Tongue (tissue), 1 donor: ENCODE measurements at regions not wholly inside any gene's neighbourhood (a gene's known extent, or its start where the extent isn't known, plus 50 kb on each side); places are given as distances from the start of the nearest gene placed in this dataset.
"Not testable (repeated sequence)": the region's sequence is repeated elsewhere in the genome, so short reads cannot be mapped to it uniquely, and the experiment has no call there.

Experiments used
- DNase-seq: peaks from one replicate; pipeline ENCODE4 v3.0.0-alpha.2; 2015

DNA sequence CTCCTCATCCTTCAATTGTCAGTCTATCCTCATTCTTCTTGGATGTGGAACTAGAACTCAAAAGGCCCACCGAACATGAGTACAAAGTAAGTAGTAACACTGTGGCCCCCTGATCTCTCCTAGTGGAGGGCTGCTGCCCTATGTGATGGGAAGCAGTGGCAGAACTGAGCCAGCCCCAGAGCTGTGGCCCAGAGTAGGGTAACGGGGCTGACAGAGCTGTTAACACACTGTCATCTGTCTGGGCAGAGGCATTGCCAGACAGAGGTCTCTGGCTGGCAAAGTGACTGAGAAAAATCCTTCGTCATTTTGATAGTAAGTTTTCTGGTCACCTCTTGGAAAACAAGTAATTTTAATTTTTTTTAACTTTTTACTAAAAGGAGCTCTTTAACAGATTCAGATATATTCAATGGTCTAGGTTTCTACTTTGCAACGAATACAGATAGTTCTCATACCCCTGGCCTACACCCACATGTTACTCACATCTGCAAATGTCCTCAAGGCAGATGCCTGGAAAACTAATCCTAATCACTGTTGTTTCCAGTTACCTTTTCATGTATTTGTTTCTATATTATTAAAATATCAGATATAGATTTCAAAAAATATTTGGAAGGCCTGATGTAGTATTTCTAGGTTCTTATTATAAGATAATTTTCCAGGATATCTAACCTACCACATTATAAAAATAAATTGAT, 588.7 kb downstream of the CPS1 start:
- no peak for DNase-seq

DNA sequence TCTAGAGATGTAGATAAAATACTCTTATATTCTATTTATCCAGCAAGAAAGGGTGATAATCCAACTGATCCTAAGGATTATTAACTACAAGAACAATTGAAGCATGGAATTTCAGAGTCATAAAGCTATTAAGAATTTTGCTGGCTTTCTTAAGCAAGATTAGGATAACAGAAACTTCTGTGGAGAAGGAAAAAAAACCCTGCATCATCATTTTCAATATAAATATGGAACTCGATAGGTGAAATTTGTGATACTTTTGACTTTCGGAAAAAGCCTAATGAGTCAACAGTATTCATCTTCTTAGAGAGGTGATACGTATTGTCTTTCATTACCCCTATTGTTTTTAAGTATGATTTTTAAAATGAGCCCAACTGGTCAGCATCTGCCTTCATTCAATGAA, 593.3 kb downstream of the CPS1 start:
- no peak for DNase-seq

DNA sequence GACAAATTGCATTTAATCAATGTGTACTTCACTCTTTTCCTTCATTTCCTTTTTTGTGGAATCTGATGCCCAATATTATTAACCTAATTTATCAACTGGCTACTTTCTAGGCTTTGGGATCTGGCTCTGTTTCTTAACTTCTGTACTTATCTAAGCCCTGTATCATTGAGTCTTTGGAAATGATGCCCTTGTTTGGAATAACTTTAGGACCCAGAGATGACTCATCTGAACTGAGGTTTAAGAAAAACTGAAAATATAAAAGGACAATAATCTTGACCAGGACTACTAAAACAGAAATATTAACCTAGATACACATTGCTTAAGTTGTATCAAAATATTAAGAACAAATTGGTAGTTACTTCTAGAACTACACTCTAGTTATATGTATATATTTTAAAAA, 600.8 kb downstream of the CPS1 start:
- DNase-seq = no peak

DNA sequence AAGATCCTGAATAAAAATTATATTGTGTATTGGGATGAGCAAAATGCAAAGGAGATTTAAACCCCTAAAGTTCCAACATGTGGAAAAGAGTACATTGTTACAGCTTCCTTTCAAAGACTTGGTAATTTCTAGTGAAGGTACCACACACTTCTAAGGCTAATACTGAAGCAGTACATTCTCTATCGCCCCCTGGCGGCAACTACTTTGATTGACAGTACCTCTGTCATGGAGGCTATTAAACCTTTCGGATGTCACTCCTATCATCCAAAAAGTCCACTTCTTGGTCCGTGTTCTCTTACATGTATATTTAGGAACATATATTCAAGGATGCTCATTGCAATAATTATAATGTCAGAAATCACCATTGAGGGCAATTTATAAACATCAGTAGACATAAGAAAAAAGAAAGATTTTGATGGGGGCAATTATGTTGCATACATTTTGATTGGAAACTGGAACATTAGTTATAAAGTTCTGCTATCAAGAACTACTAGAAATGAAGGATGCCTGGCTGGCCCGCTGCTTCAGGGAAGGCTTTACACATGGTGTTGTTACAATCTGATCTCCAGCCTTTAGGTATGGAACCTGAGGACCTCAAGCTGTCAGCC, 601.6 kb downstream of the CPS1 start:
- DNase-seq = peak; percentile 80

DNA sequence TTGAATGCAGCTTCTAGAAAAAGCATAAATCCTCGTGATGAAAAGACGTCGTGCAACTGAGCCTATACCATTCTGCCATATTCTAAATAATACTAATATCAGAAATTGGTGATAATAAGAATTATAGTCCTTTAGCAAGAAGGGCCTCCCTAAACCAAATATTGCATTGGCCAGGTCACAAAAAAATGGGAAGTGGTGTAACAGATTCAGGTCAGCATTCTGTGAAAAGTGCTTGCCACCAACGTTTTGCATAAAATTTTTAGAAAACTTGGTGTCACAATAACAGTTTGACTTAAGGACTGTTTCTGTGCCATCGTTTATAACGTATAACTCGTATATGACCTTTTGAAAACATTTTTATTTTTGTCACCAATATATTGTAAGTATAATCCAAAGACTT, 603.6 kb downstream of the CPS1 start:
- no peak for DNase-seq

DNA sequence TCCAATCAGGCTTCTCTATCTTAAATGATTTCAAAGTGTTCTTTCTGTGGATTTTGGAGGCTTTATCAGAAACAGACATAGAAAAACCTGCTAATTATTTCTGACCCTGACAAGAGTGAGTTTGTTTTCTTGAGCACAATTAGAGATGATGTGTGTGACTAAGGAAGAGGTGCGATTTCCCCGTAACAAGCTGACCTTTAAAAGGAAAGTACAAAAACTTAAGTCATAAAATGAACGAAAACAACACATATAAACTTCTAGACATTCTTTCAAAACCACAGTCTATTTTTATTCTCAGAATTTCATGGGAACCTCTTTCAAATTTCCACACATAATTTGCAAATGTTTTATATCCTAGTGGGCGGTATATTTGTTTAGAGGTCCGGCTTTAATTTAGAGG, 604.8 kb downstream of the CPS1 start:
- no peak for DNase-seq

DNA sequence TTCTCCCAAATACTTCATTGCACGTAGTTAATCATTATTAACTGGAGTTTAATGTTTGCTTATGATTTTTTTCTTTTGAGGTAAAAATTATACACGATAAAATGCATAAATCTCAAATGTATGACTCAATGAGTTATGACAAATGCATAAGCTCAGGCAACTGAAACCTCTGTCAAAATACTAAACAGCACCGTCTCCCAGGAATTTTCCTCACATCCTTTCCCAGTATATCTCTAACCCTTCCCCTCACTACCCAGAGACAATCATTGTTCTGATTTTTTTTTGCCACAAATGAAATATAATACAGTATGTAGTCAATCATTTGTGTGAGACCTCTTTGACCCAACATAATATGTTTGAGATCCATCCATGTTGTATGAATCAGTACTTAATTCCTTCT, 606.5 kb downstream of the CPS1 start:
- DNase-seq = no peak

DNA sequence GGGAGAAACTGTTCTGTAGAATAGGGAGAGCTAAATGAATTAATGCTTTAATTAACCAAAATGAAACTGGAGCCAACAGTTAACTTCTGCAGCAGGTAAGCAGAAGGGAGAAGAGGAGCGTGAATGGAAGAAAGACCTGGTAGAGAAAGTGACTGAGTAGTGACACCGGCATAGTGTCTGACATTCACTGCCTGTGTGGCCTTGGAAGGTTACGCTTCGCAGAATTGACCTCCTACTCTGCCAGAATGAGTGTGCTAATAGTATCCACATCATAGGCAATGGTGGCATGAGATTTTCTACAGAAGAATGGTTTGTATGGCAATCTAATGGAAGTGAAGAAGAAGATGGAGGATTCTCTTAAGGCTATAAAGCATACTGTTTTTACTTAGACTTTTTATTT, 614.4 kb downstream of the CPS1 start:
- DNase-seq = no peak

GRCh38 chr2:211174021-211174420, 617.6 kb downstream of the CPS1 start:
- DNase-seq = no peak

DNA sequence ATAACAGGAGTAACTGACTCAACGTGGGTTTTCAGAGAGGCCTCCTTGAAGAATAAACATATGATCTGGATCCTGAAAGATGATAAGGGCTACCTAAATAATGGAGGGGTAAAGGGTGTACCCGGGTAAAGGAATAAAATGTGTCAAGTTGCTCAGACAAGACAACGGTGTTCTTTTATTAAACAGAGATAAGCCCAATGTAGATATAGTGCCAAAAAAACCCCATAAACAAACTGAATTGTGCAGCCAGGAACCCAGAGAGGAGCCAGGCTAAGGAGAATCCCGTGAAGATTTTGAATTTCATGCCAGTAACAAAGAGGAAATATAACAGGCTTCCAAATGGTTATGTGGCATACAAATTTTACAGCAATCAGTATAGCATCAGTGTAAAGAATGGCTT, 618.2 kb downstream of the CPS1 start:
- no peak for DNase-seq

GRCh38 chr2:211175956-211176355, 619.6 kb downstream of the CPS1 start:
- DNase-seq = no peak

DNA sequence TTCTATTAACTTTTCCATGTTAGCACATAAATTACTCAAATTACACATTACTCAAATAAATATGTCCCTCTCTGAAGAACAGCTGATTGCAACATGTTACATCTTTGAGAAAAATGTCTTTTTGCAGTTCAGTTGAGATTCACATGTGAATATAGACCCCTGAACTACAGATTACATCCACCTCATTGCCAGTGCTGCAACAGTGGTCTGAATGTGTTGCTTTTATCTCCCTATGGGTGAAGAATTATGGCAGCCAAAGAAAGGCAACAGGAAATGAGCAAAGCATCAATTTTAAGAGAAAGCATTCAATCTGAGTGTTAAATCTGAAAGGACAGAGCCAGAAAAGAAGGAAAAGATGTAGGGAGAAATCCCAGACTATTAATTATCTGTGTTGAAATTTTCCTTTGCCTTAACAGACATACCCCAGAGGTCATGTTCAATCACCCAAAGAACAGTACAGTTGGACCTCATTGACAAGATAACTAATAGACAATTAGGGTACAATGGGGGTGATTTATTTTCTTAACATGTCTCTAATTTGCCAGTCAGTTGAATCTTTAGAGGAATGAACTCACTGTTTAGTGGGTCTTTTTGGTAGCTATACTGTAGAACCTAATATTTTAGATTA, 620.2 kb downstream of the CPS1 start:
- no peak for DNase-seq

GRCh38 chr2:211181626-211182025, 625.2 kb downstream of the CPS1 start:
- DNase-seq = peak; percentile 55

DNA sequence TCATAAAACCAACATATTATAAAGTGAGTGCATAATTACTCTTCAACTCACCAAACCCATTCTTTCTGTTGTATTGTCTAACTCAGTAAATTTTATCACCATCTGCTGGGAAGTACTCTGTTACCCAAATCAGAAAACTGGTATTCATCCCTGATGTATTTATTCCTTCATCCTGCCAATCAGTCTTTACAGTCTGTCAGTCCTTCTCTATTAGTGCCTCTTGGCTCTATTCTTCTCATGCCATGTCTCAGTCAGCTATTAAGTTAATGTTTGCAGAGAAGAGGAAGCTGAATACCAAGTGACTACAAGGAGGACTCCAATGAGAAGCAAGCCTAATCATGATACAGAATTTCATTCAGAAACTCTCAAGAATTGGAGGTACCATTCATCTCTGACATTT, 631.2 kb downstream of the CPS1 start:
- no peak for DNase-seq

- no peak for DNase-seq
These were observed 647.6 kb downstream of the CPS1 start for GRCh38 chr2:211203986-211204385.

DNA sequence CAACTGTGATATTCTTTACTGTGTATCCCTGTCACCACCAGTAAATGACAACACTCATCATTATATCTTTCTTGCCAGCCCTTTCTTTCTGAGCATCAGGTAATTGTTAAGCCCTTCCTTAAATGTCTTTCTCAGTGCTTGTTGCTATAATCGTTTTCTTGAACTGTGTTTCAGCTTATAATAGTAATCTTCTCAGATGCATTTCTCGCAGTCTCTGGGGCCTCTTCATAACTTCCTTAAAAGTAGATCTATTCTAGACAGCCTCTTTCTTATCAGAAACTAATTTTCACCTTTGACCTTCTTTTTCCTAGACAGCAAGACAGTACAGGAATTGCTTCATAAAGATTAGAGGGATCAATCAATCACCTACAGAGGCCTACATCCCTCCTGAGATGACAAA, 648.1 kb downstream of the CPS1 start:
- DNase-seq = no peak

DNA sequence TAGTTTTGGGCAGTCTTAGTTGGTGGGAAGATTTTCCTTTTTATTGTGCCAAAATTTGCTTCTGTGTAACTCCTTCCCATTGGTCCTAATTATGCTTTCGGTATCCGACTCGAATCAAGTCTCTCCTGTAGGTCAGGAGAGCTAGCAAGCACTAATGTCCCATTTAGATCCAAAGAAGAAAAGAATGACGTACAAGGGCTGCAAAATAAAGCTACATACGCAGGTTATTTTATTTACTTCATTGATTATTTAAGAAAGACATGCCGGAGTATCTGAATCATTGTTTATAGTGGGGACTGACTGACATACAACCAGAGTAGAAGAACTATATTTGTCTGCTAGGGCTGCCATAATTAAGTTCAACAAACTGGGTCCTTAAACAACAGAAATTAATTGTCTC, 648.5 kb downstream of the CPS1 start:
- DNase-seq = no peak

GRCh38 chr2:211205358-211205757, 649.0 kb downstream of the CPS1 start:
- no peak for DNase-seq

- no peak for DNase-seq
These were observed 649.4 kb downstream of the CPS1 start for GRCh38 chr2:211205836-211206235.

- no peak for DNase-seq
These were observed 659.8 kb downstream of the CPS1 start for GRCh38 chr2:211216221-211216620.

- DNase-seq = not testable (repeated sequence)
These were observed 663.1 kb downstream of the CPS1 start for GRCh38 chr2:211219548-211219947.

GRCh38 chr2:211225784-211226183, 669.4 kb downstream of the CPS1 start:
- no peak for DNase-seq

DNA sequence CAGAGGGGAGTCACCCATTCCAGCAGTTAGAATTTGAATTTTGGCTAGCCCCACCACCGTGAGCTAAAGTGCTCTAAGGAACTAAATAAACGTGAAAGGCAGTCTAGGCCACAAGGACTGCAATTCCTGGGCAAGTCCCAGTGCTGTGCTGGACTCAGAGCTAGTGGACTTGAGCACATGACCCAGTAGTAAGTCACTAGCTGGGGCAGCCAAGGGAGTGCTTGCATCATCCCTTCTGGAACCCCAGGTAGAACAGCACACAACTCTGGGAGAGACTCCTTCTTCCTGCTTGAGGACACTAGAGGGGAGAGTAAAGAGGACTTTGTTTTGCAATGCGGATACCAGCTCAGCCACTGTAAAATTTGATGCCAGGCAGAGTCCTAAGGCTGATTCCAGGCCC, 672.2 kb downstream of the CPS1 start:
- DNase-seq = no peak
